IMR-90 (cell line): ENCODE measurements at regions not wholly inside any gene's neighbourhood (a gene's known extent, or its start where the extent isn't known, plus 50 kb on each side); places are given as distances from the start of the nearest gene placed in this dataset.

Source experiments
- BHLHE40 ChIP-seq: fragments of 150-350 bp; IDR thresholded peaks from 2 replicates; pipeline ENCODE4 v1.6.1; 2016; ENCODE audit warnings: mild to moderate bottlenecking, low read depth, low read length
- CTCF ChIP-seq: conservative IDR thresholded peaks from 2 replicates; pipeline ENCODE4 v1.5.1; 2012; ENCODE audit warnings: mild to moderate bottlenecking, low read depth, low read length, improper control_type of control experiment
- ELK1 ChIP-seq: fragments of 150-350 bp; IDR thresholded peaks from 2 replicates; pipeline ENCODE4 v1.6.1; 2016; ENCODE audit warnings: low read depth, mild to moderate bottlenecking, low read length, moderate library complexity, borderline replicate concordance
- FOS ChIP-seq: fragments of 150-350 bp; IDR thresholded peaks from 2 replicates; pipeline ENCODE4 v1.6.1; 2016; ENCODE audit warnings: low read depth, low read length
- MAZ ChIP-seq: IDR thresholded peaks from 2 replicates; pipeline ENCODE4 v1.6.1; 2012; ENCODE audit warnings: low read depth, mild to moderate bottlenecking, low read length, improper control_type of control experiment, moderate library complexity, borderline replicate concordance
- MXI1 ChIP-seq: IDR thresholded peaks from 2 replicates; pipeline ENCODE4 v1.6.1; 2012; ENCODE audit warnings: low read depth, mild to moderate bottlenecking, low read length, moderate library complexity, borderline replicate concordance
- NFE2L2 ChIP-seq: fragments of 150-350 bp; IDR thresholded peaks from 2 replicates; pipeline ENCODE4 v1.6.1; 2016; ENCODE audit warnings: low read depth, mild to moderate bottlenecking, low read length
- POLR2A ChIP-seq: IDR thresholded peaks from 2 replicates; pipeline ENCODE4 v1.6.1; 2012; ENCODE audit warnings: mild to moderate bottlenecking, low read depth, low read length
- RAD21 ChIP-seq: IDR thresholded peaks from 2 replicates; pipeline ENCODE4 v1.6.1; 2012; ENCODE audit warnings: low read length, improper control_type of control experiment
- RCOR1 ChIP-seq: IDR thresholded peaks from 2 replicates; pipeline ENCODE4 v1.6.1; 2012; ENCODE audit warnings: mild to moderate bottlenecking, low read length, improper control_type of control experiment; ENCODE audit not compliant: insufficient replicate concordance
- RFX5 ChIP-seq: IDR thresholded peaks from 2 replicates; pipeline ENCODE4 v1.8.0; 2012; ENCODE audit warnings: low read depth, mild to moderate bottlenecking, low read length, moderate library complexity
- SMC3 ChIP-seq: fragments of 150-350 bp; IDR thresholded peaks from 2 replicates; pipeline ENCODE4 v1.6.1; 2016; ENCODE audit warnings: low read depth, mild to moderate bottlenecking, antibody characterized with exemption, low read length, moderate library complexity
- USF2 ChIP-seq: fragments of 150-350 bp; IDR thresholded peaks from 2 replicates; pipeline ENCODE4 v1.6.1; 2017; ENCODE audit warnings: mild to moderate bottlenecking, antibody characterized with exemption, low read length, low read depth

GRCh38 chr6:14676977-14677781, 559.6 kb downstream of the CD83 start:
- TF ChIP-seq SMC3 (no peak), USF2 (no peak), CTCF (no peak), RFX5 (no peak), POLR2A (no peak), FOS (no peak), MAZ (no peak), ELK1 (no peak), BHLHE40 (no peak), RCOR1 (no peak), MXI1 (no peak), RAD21 (no peak), NFE2L2 (no peak)
